Trophoblast cell (in vitro differentiated cells and primary cell): ENCODE measurements at regions not wholly inside any gene's neighbourhood (a gene's known extent, or its start where the extent isn't known, plus 50 kb on each side); places are given as distances from the start of the nearest gene placed in this dataset.
"Not testable (repeated sequence)": the region's sequence is repeated elsewhere in the genome, so short reads cannot be mapped to it uniquely, and the experiment has no call there.

Source experiments
- DNase-seq, 2 donors: peaks; one replicate each; pipeline ENCODE4 v3.0.0-alpha.2; 2016
- H2AFZ ChIP-seq: 2 replicates; pipeline ENCODE4 v1.6.1; 2013; ENCODE audit warnings: low read length, moderate library complexity, mild to moderate bottlenecking; ENCODE audit not compliant: insufficient read depth, poor library complexity
- H2AK5ac ChIP-seq: 2 replicates; pipeline ENCODE4 v1.6.1; 2013; ENCODE audit warnings: mild to moderate bottlenecking, low read length
- H2BK120ac ChIP-seq: 2 replicates; pipeline ENCODE4 v1.6.1; 2013; ENCODE audit warnings: low read length, mild to moderate bottlenecking, moderate library complexity; ENCODE audit not compliant: insufficient read depth, poor library complexity
- H2BK12ac ChIP-seq: 2 replicates; pipeline ENCODE4 v1.6.1; 2013; ENCODE audit warnings: mild to moderate bottlenecking, low read length, moderate library complexity
- H2BK5ac ChIP-seq: 2 replicates; pipeline ENCODE4 v1.6.1; 2013; ENCODE audit warnings: low read length, low read depth, moderate library complexity, mild to moderate bottlenecking; ENCODE audit not compliant: poor library complexity
- H3K14ac ChIP-seq: 2 replicates; pipeline ENCODE4 v1.6.1; 2013; ENCODE audit warnings: mild to moderate bottlenecking, low read length
- H3K18ac ChIP-seq: 2 replicates; pipeline ENCODE4 v1.6.1; 2013; ENCODE audit warnings: mild to moderate bottlenecking, low read length
- H3K23ac ChIP-seq: 2 replicates; pipeline ENCODE4 v1.6.1; 2013; ENCODE audit warnings: low read length
- H3K27ac ChIP-seq: 2 replicates; pipeline ENCODE4 v1.5.1; 2013; ENCODE audit warnings: low read depth, mild to moderate bottlenecking, inconsistent platforms, low read length, moderate library complexity
- H3K27me3 ChIP-seq: 2 replicates; pipeline ENCODE4 v1.6.1; 2013; ENCODE audit warnings: inconsistent platforms, mild to moderate bottlenecking, low read length, moderate library complexity; ENCODE audit not compliant: insufficient read depth
- H3K36me3 ChIP-seq, 2 experiments: 1 replicate in 1 of 2; 2 replicates in 1 of 2; pipeline ENCODE4 v1.6.1; 2013; ENCODE audit warnings: low read length in 2 of 2, mild to moderate bottlenecking in 2 of 2, moderate library complexity in 1 of 2; ENCODE audit not compliant: insufficient read depth in 2 of 2, control insufficient read depth in 1 of 2
- H3K4ac ChIP-seq: 2 replicates; pipeline ENCODE4 v1.6.1; 2013; ENCODE audit warnings: low read depth, mild to moderate bottlenecking, low read length, moderate library complexity
- H3K4me1 ChIP-seq, 2 experiments: 1 replicate in 1 of 2; 2 replicates in 1 of 2; pipeline ENCODE4 v1.6.1; 2013; ENCODE audit warnings: low read length in 2 of 2, mild to moderate bottlenecking in 2 of 2, moderate library complexity in 1 of 2; ENCODE audit not compliant: insufficient read depth in 2 of 2, control insufficient read depth in 1 of 2
- H3K4me2 ChIP-seq: 2 replicates; pipeline ENCODE4 v1.6.1; 2013; ENCODE audit warnings: inconsistent platforms, mild to moderate bottlenecking, low read length, moderate library complexity
- H3K4me3 ChIP-seq: 2 replicates; pipeline ENCODE4 v1.5.1; 2013; ENCODE audit warnings: mild to moderate bottlenecking, low read depth, low read length, inconsistent platforms
- H3K79me1 ChIP-seq: one replicate; pipeline ENCODE4 v1.6.1; 2013; ENCODE audit warnings: low read length
- H3K79me2 ChIP-seq: 2 replicates; pipeline ENCODE4 v1.6.1; 2013; ENCODE audit warnings: low read length, mild to moderate bottlenecking; ENCODE audit not compliant: control insufficient read depth, insufficient read depth, poor library complexity
- H3K9ac ChIP-seq: 2 replicates; pipeline ENCODE4 v1.6.1; 2013; ENCODE audit warnings: mild to moderate bottlenecking, low read length
- H3K9me3 ChIP-seq: 2 replicates; pipeline ENCODE4 v1.6.1; 2013; ENCODE audit warnings: low read depth, mild to moderate bottlenecking, control low read depth, inconsistent platforms, low read length; ENCODE audit not compliant: insufficient read depth
- H4K12ac ChIP-seq: 2 replicates; pipeline ENCODE4 v1.6.1; 2013; ENCODE audit warnings: low read depth, mild to moderate bottlenecking, low read length, moderate library complexity
- H4K8ac ChIP-seq: 2 replicates; pipeline ENCODE4 v1.6.1; 2013; ENCODE audit warnings: low read depth, mild to moderate bottlenecking, low read length, moderate library complexity
- H4K91ac ChIP-seq: one replicate; pipeline ENCODE4 v1.6.1; 2013; ENCODE audit warnings: low read depth, mild to moderate bottlenecking, low read length, moderate library complexity
- WGBS: extraction: QIAGEN DNeasy Blood & Tissue Kit; methylation state at CpG from one replicate; pipeline ENCODE4 v1.1.7; 2013; ENCODE audit warnings: missing lambda C conversion rate; ENCODE audit not compliant: insufficient read length, insufficient coverage; ENCODE audit errors: extremely low coverage; 5-methylcytosine and 5-hydroxymethylcytosine counted together

DNA sequence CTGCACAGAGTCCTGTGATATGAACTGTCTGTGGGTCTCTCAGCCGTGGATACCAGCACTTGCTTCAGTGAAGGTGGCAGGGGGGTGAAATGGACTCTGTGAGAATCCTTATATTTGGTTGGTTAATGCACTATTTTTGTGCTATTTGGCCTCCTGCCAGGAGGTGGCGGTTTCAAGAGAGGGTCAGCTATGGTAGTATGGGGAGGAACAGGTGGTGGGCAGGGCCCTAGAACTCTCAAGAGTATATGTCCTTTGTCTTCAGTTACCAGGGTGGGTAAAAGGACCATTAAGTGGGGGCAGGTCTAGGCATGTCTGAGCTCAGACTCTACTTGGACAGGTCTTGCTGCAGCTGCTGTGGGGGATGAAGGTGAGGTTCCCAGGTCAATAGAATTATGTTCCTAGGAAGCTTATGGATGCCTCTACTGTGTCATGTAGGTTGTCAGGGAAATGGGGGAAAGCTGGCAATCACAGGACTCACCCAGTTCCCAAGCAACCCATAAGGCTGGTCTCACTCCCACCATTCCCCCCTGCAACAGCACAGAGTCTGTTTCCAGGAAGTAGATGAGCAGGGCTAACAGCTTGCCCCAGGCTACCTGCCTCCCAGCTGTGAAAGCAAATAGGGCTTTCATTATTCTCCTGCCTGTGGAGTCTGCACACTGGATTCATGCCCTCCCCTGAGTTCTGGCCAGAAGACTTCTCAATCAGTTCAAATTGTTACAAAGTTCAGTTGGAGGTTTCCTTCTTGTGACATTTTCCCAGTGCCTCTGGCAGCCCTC lies 56.8 kb upstream of the PHIP start:
- Histone ChIP-seq H2BK120ac (no peak overlapping the region), H3K23ac (no peak overlapping the region), H2AK5ac (no peak overlapping the region), H4K8ac (no peak overlapping the region), H4K91ac (no peak overlapping the region), H3K27me3 (no peaks in the 10 kb centered on the region), H3K14ac (no peak overlapping the region), H3K79me2 (no peaks in the 10 kb centered on the region), H3K79me1 (no peaks in the 10 kb centered on the region), H3K9me3 (peaks cover 3% of the 10 kb centered on the region), H3K9ac (no peak overlapping the region), H3K36me3 (no peaks in the 10 kb centered on the region), H3K4me1 (peaks cover 0 to 5% of the 10 kb centered on the region in 2 experiments), H4K12ac (no peak overlapping the region), H3K4me2 (no peak overlapping the region), H3K27ac (no peak overlapping the region), H3K4ac (no peak overlapping the region), H2AFZ (no peak overlapping the region), H3K4me3 (no peak overlapping the region), H2BK12ac (no peak overlapping the region), H3K18ac (no peak overlapping the region), H2BK5ac (no peak overlapping the region)
- no CpG with 5 or more reads among the region's 2 CpGs for WGBS
- DNase-seq, result no peak

DNA sequence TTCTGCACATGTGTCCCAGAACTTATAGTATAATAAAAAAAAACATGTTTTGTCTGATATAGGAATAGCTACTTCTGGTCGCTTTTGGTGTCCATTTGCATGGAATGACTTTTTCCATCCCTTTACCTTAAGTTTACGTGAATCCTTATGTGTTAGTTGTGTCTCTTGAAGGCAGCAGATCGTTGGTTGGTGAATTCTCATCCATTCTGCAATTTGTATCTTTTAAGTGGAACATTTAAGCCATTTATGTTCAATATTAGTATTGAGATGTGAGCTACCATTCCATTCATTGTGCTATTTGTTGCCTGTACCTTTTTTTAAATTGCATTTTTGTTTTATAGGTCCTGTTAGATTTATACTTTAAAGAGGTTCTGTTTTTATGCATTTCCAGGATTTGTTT lies 55.1 kb upstream of the PHIP start:
- no CpG with 5 or more reads among the region's 3 CpGs for WGBS
- Histone ChIP-seq H2AFZ (no peak overlapping the region), H3K79me1 (no peaks in the 10 kb centered on the region), H3K4me3 (no peak overlapping the region), H3K9ac (no peak overlapping the region), H2AK5ac (no peak overlapping the region), H2BK12ac (no peak overlapping the region), H4K8ac (no peak overlapping the region), H3K27me3 (no peaks in the 10 kb centered on the region), H3K36me3 (no peaks in the 10 kb centered on the region), H3K14ac (no peak overlapping the region), H3K23ac (no peak overlapping the region), H3K4me1 (peaks cover 0 to 5% of the 10 kb centered on the region in 2 experiments), H4K91ac (no peak overlapping the region), H4K12ac (no peak overlapping the region), H3K9me3 (peaks cover 3% of the 10 kb centered on the region), H2BK120ac (no peak overlapping the region), H2BK5ac (no peak overlapping the region), H3K4me2 (no peak overlapping the region), H3K18ac (no peak overlapping the region), H3K79me2 (no peaks in the 10 kb centered on the region), H3K27ac (no peak overlapping the region), H3K4ac (no peak overlapping the region)
- DNase-seq, result no peak

DNA sequence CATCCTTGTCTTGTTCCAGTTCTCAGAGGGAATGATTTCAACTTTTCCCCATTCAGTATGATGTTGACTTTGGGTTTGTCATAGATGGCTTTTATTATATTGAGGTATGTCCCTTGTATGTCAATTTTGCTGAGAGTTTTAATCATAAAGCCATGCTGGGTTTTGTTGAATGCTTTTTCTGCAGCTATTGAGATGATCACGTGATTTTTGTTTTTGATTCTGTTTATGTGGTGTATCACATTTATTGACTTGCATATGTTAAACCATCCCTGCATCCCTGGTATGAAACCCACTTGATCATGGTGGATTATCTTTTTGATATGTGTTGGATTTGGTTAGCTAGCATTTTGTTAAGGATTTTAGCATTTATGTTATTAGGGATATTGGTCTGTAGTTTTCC lies 53.2 kb upstream of the PHIP start:
- H3K4me1 ChIP-seq, H4K8ac ChIP-seq, H3K23ac ChIP-seq, H3K79me2 ChIP-seq, H3K36me3 ChIP-seq, H2AK5ac ChIP-seq, H3K18ac ChIP-seq, H3K9ac ChIP-seq, H4K91ac ChIP-seq, H3K14ac ChIP-seq, H4K12ac ChIP-seq, H3K27me3 ChIP-seq, H3K9me3 ChIP-seq, H3K27ac ChIP-seq, H2AFZ ChIP-seq, H2BK120ac ChIP-seq, H3K79me1 ChIP-seq, H2BK5ac ChIP-seq, DNase-seq, H3K4me3 ChIP-seq, H2BK12ac ChIP-seq, H3K4me2 ChIP-seq, H3K4ac ChIP-seq: not testable (repeated sequence)
- no CpG with 5 or more reads among the region's 1 CpG for WGBS
